Neutrophil (primary cell): ENCODE measurements at regions not wholly inside any gene's neighbourhood (a gene's known extent, or its start where the extent isn't known, plus 50 kb on each side); places are given as distances from the start of the nearest gene placed in this dataset.
"Not testable (repeated sequence)": the region's sequence is repeated elsewhere in the genome, so short reads cannot be mapped to it uniquely, and the experiment has no call there.

Experiments used
- H3K27ac ChIP-seq: fragments of 200-600 bp; sonication (generic); 2 replicates; pipeline ENCODE4 v1.5.1; 2016; ENCODE audit warnings: mild to moderate bottlenecking, moderate library complexity
- H3K27me3 ChIP-seq: fragments of 200-600 bp; sonication (generic); 2 replicates; pipeline ENCODE4 v1.6.0; 2016; ENCODE audit warnings: mild to moderate bottlenecking
- H3K36me3 ChIP-seq: fragments of 200-600 bp; sonication (generic); 2 replicates; pipeline ENCODE4 v1.5.1; 2017
- H3K4me1 ChIP-seq, 2 experiments: fragments of 200-600 bp in 1 of 2; sonication (generic) in 1 of 2; 1 replicate in 1 of 2; 2 replicates in 1 of 2; pipeline versions ENCODE4 v1.5.1 to v1.6.1; 2013 to 2016; ENCODE audit warnings: low read depth in 1 of 2, low read length in 1 of 2, mild to moderate bottlenecking in 1 of 2, moderate library complexity in 1 of 2; ENCODE audit not compliant: control insufficient read depth in 1 of 2, insufficient read depth in 1 of 2
- H3K4me3 ChIP-seq, 2 experiments: fragments of 200-600 bp in 1 of 2; sonication (generic) in 1 of 2; 1 replicate in 1 of 2; 2 replicates in 1 of 2; pipeline ENCODE4 v1.5.1; 2013 to 2016; ENCODE audit warnings: low read depth in 1 of 2, low read length in 1 of 2, mild to moderate bottlenecking in 1 of 2, moderate library complexity in 1 of 2
- H3K9me3 ChIP-seq: fragments of 200-600 bp; sonication (generic); 2 replicates; pipeline ENCODE4 v1.5.1; 2016
- TF ChIP-seq, protein P1 (sequence below): fragments of 200-600 bp; sonication (generic); IDR thresholded peaks from 2 replicates; pipeline ENCODE4 v1.5.1; 2016; ENCODE audit warnings: antibody characterized with exemption

- TF ChIP-seq, protein P1, sequence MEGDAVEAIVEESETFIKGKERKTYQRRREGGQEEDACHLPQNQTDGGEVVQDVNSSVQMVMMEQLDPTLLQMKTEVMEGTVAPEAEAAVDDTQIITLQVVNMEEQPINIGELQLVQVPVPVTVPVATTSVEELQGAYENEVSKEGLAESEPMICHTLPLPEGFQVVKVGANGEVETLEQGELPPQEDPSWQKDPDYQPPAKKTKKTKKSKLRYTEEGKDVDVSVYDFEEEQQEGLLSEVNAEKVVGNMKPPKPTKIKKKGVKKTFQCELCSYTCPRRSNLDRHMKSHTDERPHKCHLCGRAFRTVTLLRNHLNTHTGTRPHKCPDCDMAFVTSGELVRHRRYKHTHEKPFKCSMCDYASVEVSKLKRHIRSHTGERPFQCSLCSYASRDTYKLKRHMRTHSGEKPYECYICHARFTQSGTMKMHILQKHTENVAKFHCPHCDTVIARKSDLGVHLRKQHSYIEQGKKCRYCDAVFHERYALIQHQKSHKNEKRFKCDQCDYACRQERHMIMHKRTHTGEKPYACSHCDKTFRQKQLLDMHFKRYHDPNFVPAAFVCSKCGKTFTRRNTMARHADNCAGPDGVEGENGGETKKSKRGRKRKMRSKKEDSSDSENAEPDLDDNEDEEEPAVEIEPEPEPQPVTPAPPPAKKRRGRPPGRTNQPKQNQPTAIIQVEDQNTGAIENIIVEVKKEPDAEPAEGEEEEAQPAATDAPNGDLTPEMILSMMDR: no peak
- Histone ChIP-seq H3K27me3 (no peaks in the 10 kb centered on the region), H3K36me3 (no peaks in the 10 kb centered on the region), H3K4me3 (no peak overlapping the region), H3K9me3 (peaks cover 7% of the 10 kb centered on the region), H3K27ac (no peak overlapping the region), H3K4me1 (no peaks in the 10 kb centered on the region)
Observed at GRCh38 chr12:68984796-68985573, 52.0 kb upstream of the CPM start.

DNA sequence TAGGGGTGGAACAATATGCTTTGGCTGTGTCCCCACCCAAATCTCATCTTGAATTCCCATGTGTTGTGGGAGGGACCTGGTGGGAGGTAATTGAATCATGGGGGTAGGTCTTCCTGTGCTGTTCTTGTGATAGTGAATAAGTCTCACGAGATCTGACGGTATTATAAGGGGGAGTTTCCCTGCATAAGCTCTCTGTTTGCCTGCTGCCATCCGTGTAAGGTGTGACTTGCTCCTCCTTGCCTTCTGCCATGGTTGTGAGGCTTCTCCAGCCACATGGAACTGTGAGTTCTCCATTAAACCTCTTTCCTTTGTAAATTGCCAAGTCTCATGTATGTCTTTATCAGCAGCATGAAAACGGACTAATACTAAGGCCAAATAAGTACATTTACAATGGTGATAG lies 64.6 kb upstream of the CPM start:
- H3K9me3 ChIP-seq, H3K36me3 ChIP-seq, H3K27ac ChIP-seq, H3K27me3 ChIP-seq, H3K4me3 ChIP-seq, H3K4me1 ChIP-seq: not testable (repeated sequence)

DNA sequence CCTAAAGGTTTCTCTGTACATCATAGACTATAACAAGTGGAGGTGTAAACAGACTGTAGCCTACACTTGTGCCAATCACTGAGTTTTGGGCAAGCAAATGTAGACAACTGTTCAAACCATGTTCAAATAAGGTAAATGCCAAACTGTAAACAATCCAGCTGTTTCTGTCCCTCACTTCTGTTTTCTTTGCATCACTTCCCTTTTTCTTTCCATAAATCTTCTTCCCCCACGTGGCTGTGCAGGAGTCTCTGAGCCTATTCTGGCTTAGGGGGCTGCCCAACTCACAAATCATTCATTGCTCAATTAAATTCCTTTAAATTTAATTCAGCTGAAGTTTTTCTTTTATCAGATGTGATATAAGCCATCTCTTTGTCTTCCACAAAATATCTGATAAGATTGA lies 65.1 kb upstream of the CPM start:
- Histone ChIP-seq H3K4me3 (no peak overlapping the region), H3K27ac (no peak overlapping the region), H3K9me3 (no peaks in the 10 kb centered on the region), H3K36me3 (no peaks in the 10 kb centered on the region), H3K4me1 (no peaks in the 10 kb centered on the region), H3K27me3 (no peaks in the 10 kb centered on the region)
- TF ChIP-seq, protein P1: no peak

DNA sequence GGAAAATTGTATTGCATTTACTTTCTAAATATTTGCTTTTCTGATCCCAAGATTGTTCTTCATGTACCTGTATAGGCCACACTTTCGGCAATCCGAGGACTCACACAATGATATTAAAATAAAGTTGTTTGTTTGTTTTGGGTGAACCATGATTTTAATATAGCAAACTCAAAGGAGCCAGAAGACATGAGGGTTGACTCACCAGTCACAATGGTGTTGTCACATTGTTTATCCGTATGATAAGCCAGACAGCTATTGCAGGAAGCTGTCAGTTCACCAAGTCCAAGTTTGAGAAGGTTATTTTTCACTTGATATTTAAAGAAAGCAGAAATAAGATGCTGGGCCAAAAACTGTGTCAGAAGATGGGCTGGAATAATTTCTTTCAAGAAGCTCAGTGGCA lies 67.1 kb upstream of the CPM start:
- Histone ChIP-seq H3K9me3 (no peaks in the 10 kb centered on the region), H3K4me1 (no peaks in the 10 kb centered on the region), H3K27ac (no peak overlapping the region), H3K27me3 (no peaks in the 10 kb centered on the region), H3K4me3 (no peak overlapping the region), H3K36me3 (no peaks in the 10 kb centered on the region)
- TF ChIP-seq, protein P1: no peak

DNA sequence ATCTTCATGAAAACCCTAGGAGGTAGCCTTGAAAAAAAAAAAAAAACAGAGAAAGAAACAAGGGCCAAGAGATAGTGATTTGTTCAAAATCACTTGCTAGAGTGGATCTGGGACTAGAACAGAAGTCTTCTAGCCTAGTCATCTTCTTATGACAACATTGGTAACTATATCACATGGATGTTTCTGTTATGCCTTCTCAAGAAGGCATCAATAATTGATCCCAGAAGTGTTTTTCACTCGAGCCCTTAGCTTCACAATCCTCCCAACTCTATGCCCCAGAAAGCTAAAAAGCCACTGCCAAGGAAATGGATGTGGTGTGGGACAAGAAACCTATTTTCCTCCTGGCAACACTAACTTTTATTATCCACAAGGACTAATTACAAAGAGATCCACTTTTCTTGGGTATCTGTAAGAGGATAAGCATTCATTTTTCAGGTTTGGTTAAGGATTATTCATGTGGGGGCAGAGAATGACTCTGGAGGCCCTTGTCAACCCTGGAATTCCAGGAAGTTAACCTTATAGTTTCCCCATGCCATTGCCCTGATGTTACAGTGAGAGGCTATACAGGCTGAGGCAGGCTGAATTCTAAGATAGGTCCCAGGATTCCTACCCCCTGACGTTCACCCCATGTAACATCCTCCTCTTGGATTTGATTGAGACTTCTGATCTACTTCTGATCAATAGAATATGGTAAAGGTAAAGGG lies 67.7 kb upstream of the CPM start:
- Histone ChIP-seq H3K9me3 (no peaks in the 10 kb centered on the region), H3K27me3 (no peaks in the 10 kb centered on the region), H3K36me3 (no peaks in the 10 kb centered on the region), H3K27ac (no peak overlapping the region), H3K4me3 (no peak overlapping the region), H3K4me1 (no peaks in the 10 kb centered on the region)
- TF ChIP-seq, protein P1: no peak

- Histone ChIP-seq H3K9me3 (no peaks in the 10 kb centered on the region), H3K36me3 (no peaks in the 10 kb centered on the region), H3K27ac (no peak overlapping the region), H3K4me1 (no peaks in the 10 kb centered on the region), H3K4me3 (no peak overlapping the region), H3K27me3 (no peaks in the 10 kb centered on the region)
- TF ChIP-seq, protein P1: no peak
Observed at GRCh38 chr12:69001251-69001650, 68.3 kb upstream of the CPM start.
